Nephron (organoid): ENCODE measurements at regions not wholly inside any gene's neighbourhood (a gene's known extent, or its start where the extent isn't known, plus 50 kb on each side); places are given as distances from the start of the nearest gene placed in this dataset.
A peak's percentile ranks its signal among the peaks of the same experiment; 100 is the strongest.

ENCODE experiments used
- H3K27ac Mint-ChIP-seq, 3 experiments: 2 replicates each; pipeline ENCODE4 v1.8.0; 2020; ENCODE audit warnings: mixed read lengths in 3 of 3, mild to moderate bottlenecking in 2 of 3, moderate library complexity in 1 of 3
- H3K27me3 Mint-ChIP-seq: 2 replicates; pipeline ENCODE4 v1.8.0; 2021; ENCODE audit warnings: low read depth, mild to moderate bottlenecking, moderate library complexity, mixed read lengths
- H3K36me3 Mint-ChIP-seq: 2 replicates; pipeline ENCODE4 v1.8.0; 2020; ENCODE audit warnings: low read depth, mixed read lengths
- H3K4me1 Mint-ChIP-seq: 2 replicates; pipeline ENCODE4 v1.8.0; 2020; ENCODE audit warnings: mixed read lengths
- H3K4me3 Mint-ChIP-seq, 3 experiments: 2 replicates each; pipeline ENCODE4 v1.8.0; 2020; ENCODE audit warnings: mild to moderate bottlenecking in 3 of 3, mixed read lengths in 3 of 3, moderate library complexity in 2 of 3
- H3K9me3 Mint-ChIP-seq: 2 replicates; pipeline ENCODE4 v1.8.0; 2020; ENCODE audit warnings: mixed read lengths
- CTCF ChIP-seq, 3 experiments: fragments of 200-600 bp; sonication (generic); IDR thresholded peaks; one replicate each; pipeline ENCODE4 v1.5.0; 2021; ENCODE audit warnings: antibody characterized with exemption in 3 of 3; ENCODE audit not compliant: unreplicated experiment in 3 of 3

- peak; percentile 50 to 71 (median 56) for TF ChIP-seq CTCF (IDR thresholded peaks at IDR 0.05; ENCODE audit: unreplicated experiment in 3 of 3)
- H3K27ac Mint-ChIP-seq: peak overlapping the region; percentile 56 to 89 (median 69)
- H3K9me3 Mint-ChIP-seq: peaks cover 13% of the 10 kb centered on the region
- H3K4me3 Mint-ChIP-seq: peak overlapping the region; percentile 3 to 17 (median 5)
- peaks cover 5% of the 10 kb centered on the region for H3K27me3 Mint-ChIP-seq
- peaks cover 13% of the 10 kb centered on the region for H3K4me1 Mint-ChIP-seq
- peaks cover 11% of the 10 kb centered on the region for H3K36me3 Mint-ChIP-seq
Observed at GRCh38 chr14:39491134-39491571, 58.9 kb upstream of the FBXO33 start.

GRCh38 chr14:39488600-39488999 lies 56.4 kb upstream of the FBXO33 start:
- Mint-ChIP-seq H3K4me3 (no peak overlapping the region), H3K9me3 (no peaks in the 10 kb centered on the region), H3K27me3 (peaks cover 5% of the 10 kb centered on the region), H3K27ac (no peak overlapping the region), H3K4me1 (peaks cover 13% of the 10 kb centered on the region), H3K36me3 (peaks cover 2% of the 10 kb centered on the region)
- no peak for TF ChIP-seq CTCF (IDR thresholded peaks at IDR 0.05; ENCODE audit: unreplicated experiment in 3 of 3)

GRCh38 chr14:39483682-39484081 lies 51.4 kb upstream of the FBXO33 start:
- Mint-ChIP-seq H3K4me1 (no peaks in the 10 kb centered on the region), H3K36me3 (peaks cover 3% of the 10 kb centered on the region), H3K9me3 (peaks cover 10% of the 10 kb centered on the region), H3K27me3 (peaks cover 4% of the 10 kb centered on the region), H3K27ac (no peak overlapping the region), H3K4me3 (no peak overlapping the region)
- TF ChIP-seq CTCF (IDR thresholded peaks at IDR 0.05; ENCODE audit: unreplicated experiment in 3 of 3): no peak
